Kidney (tissue), 13 donors: ENCODE measurements at regions not wholly inside any gene's neighbourhood (a gene's known extent, or its start where the extent isn't known, plus 50 kb on each side); places are given as distances from the start of the nearest gene placed in this dataset.

ENCODE experiments used
- DNase-seq, 5 donors: peaks; one replicate each; pipeline ENCODE4 v3.0.0-alpha.2; 2013 to 2020
- FAIRE-seq: peaks from 2 replicates; lab custom pipeline; 2012; peaks lifted over from hg19 to GRCh38; lab: Jason Lieb, UNC
- H3K27ac ChIP-seq, 2 donors: one replicate each; pipeline ENCODE4 v1.7.0; 2013; ENCODE audit warnings: low read depth in 2 of 2, low read length in 2 of 2, inconsistent platforms in 1 of 2
- H3K27me3 ChIP-seq: one replicate; pipeline ENCODE4 v1.7.1; 2013; ENCODE audit warnings: low read length, inconsistent platforms; ENCODE audit not compliant: control insufficient read depth, insufficient read depth
- H3K36me3 ChIP-seq, 3 donors: one replicate each; pipeline versions ENCODE4 v1.7.0 to v1.7.1; 2013; ENCODE audit warnings: low read length in 3 of 3, control low read depth in 1 of 3, inconsistent platforms in 1 of 3; ENCODE audit not compliant: insufficient read depth in 3 of 3, control insufficient read depth in 2 of 3
- H3K4me1 ChIP-seq, 3 donors: one replicate each; pipeline versions ENCODE4 v1.7.0 to v1.7.1; 2013; ENCODE audit warnings: low read length in 3 of 3, inconsistent platforms in 1 of 3, low read depth in 1 of 3; ENCODE audit not compliant: control insufficient read depth in 2 of 3, insufficient read depth in 2 of 3
- H3K4me3 ChIP-seq, 3 donors: one replicate each; pipeline versions ENCODE4 v1.7.0 to v1.8.1; 2013; ENCODE audit warnings: low read length in 3 of 3, control low read depth in 1 of 3, inconsistent platforms in 1 of 3
- H3K9ac ChIP-seq, 3 donors: one replicate each; pipeline versions ENCODE4 v1.7.0 to v1.7.1; 2013; ENCODE audit warnings: low read length in 3 of 3, control low read depth in 1 of 3, inconsistent platforms in 1 of 3
- H3K9me3 ChIP-seq, 3 donors: one replicate each; pipeline versions ENCODE4 v1.7.0 to v1.7.1; 2013; ENCODE audit warnings: low read length in 3 of 3, control low read depth in 1 of 3, inconsistent platforms in 1 of 3; ENCODE audit not compliant: control insufficient read depth in 2 of 3, insufficient read depth in 1 of 3
- CTCF ChIP-seq: IDR thresholded peaks from 3 replicates; pipeline ENCODE4 v1.5.1; 2012; ENCODE audit warnings: mild to moderate bottlenecking, moderate library complexity, borderline replicate concordance; ENCODE audit not compliant: insufficient read depth; ENCODE audit errors: extremely low read depth
- intact Hi-C: fragments of 100-400 bp; cut with DNase I; formaldehyde crosslinking; loops from one replicate; pipeline ENCODE4 v1.11.1; 2022
- donor health status: control.
- donor health status: control.
- donor health status: control.
- donor health status: control.
- donor health status: control.
- donor health status: DM: yes; HTN: yes; CAD: no.
- donor health status: Normal renal cell carcinoma (clear cell type).

- no peak for DNase-seq
- no peak overlapping the region for H3K4me3 ChIP-seq
- H3K9ac ChIP-seq, result no peak overlapping the region
- intact Hi-C loops, result no loop called here
- no peak for FAIRE-seq
- no peaks in the 10 kb centered on the region for H3K36me3 ChIP-seq
- H3K27ac ChIP-seq, result no peak overlapping the region
- no peaks in the 10 kb centered on the region for H3K27me3 ChIP-seq
- no peak for TF ChIP-seq CTCF
- H3K9me3 ChIP-seq, result peaks cover 0 to 17% (median 1%) of the 10 kb centered on the region in 3 donors
- H3K4me1 ChIP-seq, result no peaks in the 10 kb centered on the region
Observed at GRCh38 chr15:100810831-100811230, 68.8 kb upstream of the ALDH1A3 start.

DNA sequence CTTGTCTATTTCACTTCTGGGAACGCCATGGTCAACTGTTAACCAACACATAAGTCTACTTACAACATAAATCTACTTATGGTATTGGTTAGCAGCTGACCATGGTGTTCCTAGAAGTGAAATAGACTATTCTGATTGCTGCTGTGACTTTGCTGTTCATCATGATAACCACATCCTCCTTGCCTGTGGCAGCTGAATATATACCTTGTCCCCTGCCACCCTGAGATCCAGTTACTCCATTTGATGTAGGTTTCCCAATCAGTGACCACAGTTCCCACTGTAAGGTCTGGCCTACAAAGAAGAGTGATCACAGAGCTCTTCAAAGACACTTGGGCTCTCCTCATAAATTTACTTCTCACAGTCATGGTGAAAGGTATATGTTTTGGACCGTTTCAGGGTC, 66.8 kb upstream of the ALDH1A3 start:
- Histone ChIP-seq H3K27me3 (no peaks in the 10 kb centered on the region), H3K4me1 (no peaks in the 10 kb centered on the region), H3K27ac (no peak overlapping the region), H3K4me3 (no peak overlapping the region), H3K36me3 (no peaks in the 10 kb centered on the region), H3K9me3 (peaks cover 0 to 16% (median 2%) of the 10 kb centered on the region in 3 donors), H3K9ac (no peak overlapping the region)
- FAIRE-seq (no peak), DNase-seq (no peak)
- TF ChIP-seq CTCF, result no peak
- intact Hi-C loops, result no loop called here

GRCh38 chr15:100818927-100819326, 60.7 kb upstream of the ALDH1A3 start:
- FAIRE-seq (no peak), DNase-seq (peak in 2 of 5 donors; percentile 19 to 49)
- H3K27ac ChIP-seq, result no peak overlapping the region
- H3K4me3 ChIP-seq, result no peak overlapping the region
- H3K27me3 ChIP-seq, result no peaks in the 10 kb centered on the region
- intact Hi-C loops, result no loop called here
- no peak overlapping the region for H3K9ac ChIP-seq
- H3K4me1 ChIP-seq, result no peaks in the 10 kb centered on the region
- TF ChIP-seq CTCF, result no peak
- H3K36me3 ChIP-seq, result no peaks in the 10 kb centered on the region
- peaks cover 0 to 9% (median 2%) of the 10 kb centered on the region in 3 donors for H3K9me3 ChIP-seq

GRCh38 chr15:100820528-100820927, 59.1 kb upstream of the ALDH1A3 start:
- H3K9ac ChIP-seq, result no peak overlapping the region
- no peak overlapping the region for H3K4me3 ChIP-seq
- H3K9me3 ChIP-seq, result peaks cover 0 to 5% (median 2%) of the 10 kb centered on the region in 3 donors
- FAIRE-seq (no peak), DNase-seq (no peak)
- H3K27ac ChIP-seq, result no peak overlapping the region
- no peak for TF ChIP-seq CTCF
- intact Hi-C loops, result no loop called here
- no peaks in the 10 kb centered on the region for H3K36me3 ChIP-seq
- no peaks in the 10 kb centered on the region for H3K4me1 ChIP-seq
- no peaks in the 10 kb centered on the region for H3K27me3 ChIP-seq
